Spleen (tissue), 11 donors: ENCODE measurements at regions not wholly inside any gene's neighbourhood (a gene's known extent, or its start where the extent isn't known, plus 50 kb on each side); places are given as distances from the start of the nearest gene placed in this dataset.
"Not testable (repeated sequence)": the region's sequence is repeated elsewhere in the genome, so short reads cannot be mapped to it uniquely, and the experiment has no call there.

Experiments
- DNase-seq: peaks from one replicate; pipeline ENCODE4 v3.0.0-alpha.2; 2020
- H3K27ac ChIP-seq, 8 donors: fragments of 200-600 bp; sonication (generic) in 7 of 8; 1 replicate in 4 of 8; 2 replicates in 4 of 8; pipeline versions ENCODE4 v1.5.0 to v1.8.0; 2016 to 2021; ENCODE audit warnings: inconsistent platforms in 4 of 8, mild to moderate bottlenecking in 4 of 8, moderate library complexity in 1 of 8
- H3K27me3 ChIP-seq, 7 donors: fragments of 200-600 bp; sonication (generic) in 6 of 7; replicated peaks in 1 of 7; 1 replicate in 4 of 7; 2 replicates in 3 of 7; pipeline versions ENCODE4 v1.5.0 to v1.8.0; 2016 to 2021; ENCODE audit warnings: inconsistent platforms in 3 of 7, mild to moderate bottlenecking in 1 of 7
- H3K36me3 ChIP-seq, 6 donors: fragments of 200-600 bp; sonication (generic) in 5 of 6; 1 replicate in 4 of 6; 2 replicates in 2 of 6; pipeline versions ENCODE4 v1.5.0 to v1.8.0; 2016 to 2021; ENCODE audit warnings: inconsistent platforms in 2 of 6
- H3K4me1 ChIP-seq, 6 donors: fragments of 200-600 bp; sonication (generic) in 5 of 6; 1 replicate in 3 of 6; 2 replicates in 3 of 6; pipeline versions ENCODE4 v1.5.0 to v1.8.0; 2016 to 2021; ENCODE audit warnings: inconsistent platforms in 3 of 6
- H3K4me3 ChIP-seq, 8 donors: fragments of 200-600 bp; sonication (generic) in 7 of 8; 1 replicate in 4 of 8; 2 replicates in 4 of 8; pipeline versions ENCODE4 v1.5.0 to v1.8.0; 2016 to 2021; ENCODE audit warnings: inconsistent platforms in 4 of 8, mild to moderate bottlenecking in 4 of 8, moderate library complexity in 2 of 8
- H3K9me3 ChIP-seq, 8 donors: fragments of 200-600 bp; sonication (generic) in 7 of 8; 1 replicate in 4 of 8; 2 replicates in 4 of 8; pipeline versions ENCODE4 v1.5.0 to v1.8.0; 2016 to 2021; ENCODE audit warnings: inconsistent platforms in 4 of 8
- POLR2A ChIP-seq, 3 donors: fragments of 450-650 bp; IDR thresholded peaks; one replicate each; pipeline ENCODE4 v1.5.1; 2017; ENCODE audit warnings: antibody characterized with exemption in 3 of 3, mild to moderate bottlenecking in 1 of 3
- POLR2AphosphoS5 ChIP-seq, 3 donors: sonication (generic); formaldehyde crosslinking; IDR thresholded peaks; one replicate each; pipeline ENCODE4 v1.5.1; 2017; ENCODE audit warnings: antibody characterized with exemption in 3 of 3
- WGBS, 5 donors: extraction: QIAGEN DNeasy Blood & Tissue Kit in 3 of 5; methylation state at CpG; one replicate each; pipeline versions ENCODE4 v1.1.5 to v1.1.7; 2013 to 2018; 5-methylcytosine and 5-hydroxymethylcytosine counted together
- intact Hi-C: fragments of 100-400 bp; cut with DNase I; formaldehyde crosslinking; loops from one replicate; pipeline ENCODE4 v1.15.0; 2023; ENCODE audit warnings: low total_unique reads
- TF ChIP-seq, protein P1 (sequence below), 11 experiments: fragments of 200-600 bp in 7 of 11; fragments of 450-650 bp in 4 of 11; sonication (generic) in 4 of 11; IDR thresholded peaks in 8 of 11; conservative IDR thresholded peaks in 3 of 11; 1 replicate in 7 of 11; 2 replicates in 4 of 11; pipeline versions ENCODE4 v1.4.0 to v1.8.0; 2016 to 2021; ENCODE audit warnings: antibody characterized with exemption in 11 of 11, inconsistent platforms in 4 of 11, mild to moderate bottlenecking in 1 of 11
- donor health status: healthy with polysubstance abuse.
- donor health status: DM: no; HTN: no; CAD: no; lungs with moderate emphysema.
- donor health status: DM: no; HTN: no; CAD: no.
- donor health status: Bipolar disorder and iron deficiency.
- donor health status: healthy.
- donor health status: DM: no; HTN: no; CAD: no.
- donor health status: DM: yes; HTN: yes; CAD: no.

DNA sequence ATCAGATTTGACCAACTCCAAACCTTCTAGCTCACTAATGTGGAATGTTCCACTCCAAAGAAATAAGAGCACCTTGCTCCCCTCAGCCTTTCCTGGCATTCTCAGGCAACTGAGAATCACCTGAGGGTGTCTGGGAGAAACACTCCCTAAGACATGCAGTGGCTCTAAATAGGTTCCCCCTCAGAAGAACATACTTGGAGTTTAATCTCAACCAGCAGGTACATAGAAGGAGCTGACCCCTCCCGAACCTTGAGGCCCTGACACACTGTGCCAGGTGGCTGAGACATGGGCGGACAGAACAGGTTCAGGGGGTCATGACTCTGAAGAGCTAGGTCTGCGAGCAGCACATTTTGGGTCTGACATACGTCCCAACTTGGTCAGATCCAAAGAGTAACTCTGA is 107.6 kb upstream of the MAP3K4 start:
- H3K4me3 ChIP-seq: no peak overlapping the region
- TF ChIP-seq, protein P1, sequence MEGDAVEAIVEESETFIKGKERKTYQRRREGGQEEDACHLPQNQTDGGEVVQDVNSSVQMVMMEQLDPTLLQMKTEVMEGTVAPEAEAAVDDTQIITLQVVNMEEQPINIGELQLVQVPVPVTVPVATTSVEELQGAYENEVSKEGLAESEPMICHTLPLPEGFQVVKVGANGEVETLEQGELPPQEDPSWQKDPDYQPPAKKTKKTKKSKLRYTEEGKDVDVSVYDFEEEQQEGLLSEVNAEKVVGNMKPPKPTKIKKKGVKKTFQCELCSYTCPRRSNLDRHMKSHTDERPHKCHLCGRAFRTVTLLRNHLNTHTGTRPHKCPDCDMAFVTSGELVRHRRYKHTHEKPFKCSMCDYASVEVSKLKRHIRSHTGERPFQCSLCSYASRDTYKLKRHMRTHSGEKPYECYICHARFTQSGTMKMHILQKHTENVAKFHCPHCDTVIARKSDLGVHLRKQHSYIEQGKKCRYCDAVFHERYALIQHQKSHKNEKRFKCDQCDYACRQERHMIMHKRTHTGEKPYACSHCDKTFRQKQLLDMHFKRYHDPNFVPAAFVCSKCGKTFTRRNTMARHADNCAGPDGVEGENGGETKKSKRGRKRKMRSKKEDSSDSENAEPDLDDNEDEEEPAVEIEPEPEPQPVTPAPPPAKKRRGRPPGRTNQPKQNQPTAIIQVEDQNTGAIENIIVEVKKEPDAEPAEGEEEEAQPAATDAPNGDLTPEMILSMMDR (IDR thresholded peaks at IDR 0.05 in 8 of 11, conservative IDR thresholded peaks at IDR 0.05 in 3 of 11): no peak
- no peak for TF ChIP-seq POLR2A (IDR thresholded peaks at IDR 0.05)
- no peak for TF ChIP-seq POLR2AphosphoS5 (IDR thresholded peaks at IDR 0.05)
- H3K9me3 ChIP-seq: peaks cover 0 to 8% (median 0%) of the 10 kb centered on the region in 8 donors
- H3K4me1 ChIP-seq: no peaks in the 10 kb centered on the region
- H3K36me3 ChIP-seq: no peaks in the 10 kb centered on the region
- DNase-seq: no peak
- no peaks in the 10 kb centered on the region for H3K27me3 ChIP-seq
- no peak overlapping the region for H3K27ac ChIP-seq
- 79 to 85% (median 81%) methylated on average over 4 of the region's 4 CpGs for WGBS, 5 donors
- intact Hi-C loops: no loop called here

DNA sequence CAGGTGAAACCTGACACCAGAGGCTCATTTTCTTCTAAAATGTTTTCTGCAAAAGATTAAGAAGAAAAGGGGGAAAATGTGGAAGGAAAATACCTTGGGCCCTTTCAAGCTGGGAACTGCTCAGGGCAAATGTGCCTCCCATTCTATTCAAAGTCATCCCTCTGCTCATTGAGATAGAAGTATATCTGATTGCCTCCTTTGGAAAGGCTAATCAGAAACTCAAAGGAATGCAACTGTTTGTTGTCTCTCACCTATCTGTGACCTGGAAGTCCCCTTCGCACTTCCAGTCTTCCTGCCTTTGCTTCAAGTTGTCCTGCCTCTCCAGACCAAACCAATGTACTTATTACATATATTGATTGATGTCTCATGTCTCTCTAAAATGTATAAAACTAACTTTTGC is 102.4 kb upstream of the MAP3K4 start:
- H3K4me3 ChIP-seq, H3K27me3 ChIP-seq, intact Hi-C loops, H3K4me1 ChIP-seq, DNase-seq, H3K9me3 ChIP-seq, H3K36me3 ChIP-seq, H3K27ac ChIP-seq: not testable (repeated sequence)
- 47 to 71% (median 56%) methylated on average over 1 of the region's 1 CpG for WGBS, 5 donors

DNA sequence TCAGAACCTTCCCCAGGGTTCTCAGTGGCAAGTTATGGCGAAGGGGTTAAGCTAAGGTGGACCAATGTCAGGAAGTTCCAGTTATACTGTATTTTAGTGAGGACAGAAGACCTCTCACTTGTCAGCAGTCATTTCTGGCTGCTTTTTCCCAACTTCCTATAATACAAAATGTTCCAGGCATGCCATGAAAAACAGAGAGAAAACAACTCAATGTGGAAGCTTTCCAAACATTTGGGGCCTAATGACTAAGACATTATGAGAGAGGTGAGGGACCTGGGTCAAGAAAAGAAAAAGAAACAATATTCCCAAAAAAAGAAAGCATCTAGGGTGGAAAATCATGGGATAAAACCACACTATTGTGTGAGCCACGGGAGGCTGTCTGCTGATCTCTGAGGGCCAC is 99.9 kb upstream of the MAP3K4 start:
- TF ChIP-seq POLR2AphosphoS5 (IDR thresholded peaks at IDR 0.05): no peak
- TF ChIP-seq POLR2A (IDR thresholded peaks at IDR 0.05): no peak
- Histone ChIP-seq H3K4me1 (no peaks in the 10 kb centered on the region), H3K27me3 (no peaks in the 10 kb centered on the region), H3K36me3 (no peaks in the 10 kb centered on the region), H3K27ac (no peak overlapping the region), H3K9me3 (peaks cover 0 to 8% (median 0%) of the 10 kb centered on the region in 8 donors), H3K4me3 (no peak overlapping the region)
- WGBS, 5 donors: 69 to 80% (median 78%) methylated on average over 2 of the region's 2 CpGs
- intact Hi-C loops: no loop called here
- no peak for DNase-seq

DNA sequence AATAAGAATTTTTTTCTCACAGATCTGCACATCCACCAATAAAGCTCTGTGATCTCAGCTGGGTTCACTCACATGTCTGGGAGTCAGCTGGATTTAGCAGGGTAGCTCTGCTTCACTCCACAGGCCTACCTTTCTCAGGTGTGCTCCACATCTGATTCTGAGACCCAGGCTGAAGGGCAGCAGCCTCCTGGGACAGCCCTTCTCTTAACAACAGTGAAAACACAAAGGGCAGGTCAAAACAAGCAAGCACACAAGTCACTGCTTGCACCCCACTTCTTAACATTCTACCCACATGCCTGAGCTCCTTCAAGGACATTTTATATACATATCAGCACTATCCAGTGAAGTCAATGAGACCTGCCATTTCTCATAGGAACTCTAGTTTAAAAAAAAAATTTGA is 96.0 kb upstream of the MAP3K4 start:
- intact Hi-C loops: no loop called here
- Histone ChIP-seq H3K36me3 (no peaks in the 10 kb centered on the region), H3K9me3 (no peaks in the 10 kb centered on the region), H3K27me3 (peaks cover 0 to 5% (median 0%) of the 10 kb centered on the region in 7 donors), H3K27ac (no peak overlapping the region), H3K4me3 (no peak overlapping the region), H3K4me1 (no peaks in the 10 kb centered on the region)
- DNase-seq: no peak
- TF ChIP-seq POLR2AphosphoS5 (IDR thresholded peaks at IDR 0.05) (no peak), POLR2A (IDR thresholded peaks at IDR 0.05) (no peak)
- TF ChIP-seq, protein P1 (IDR thresholded peaks at IDR 0.05 in 8 of 11, conservative IDR thresholded peaks at IDR 0.05 in 3 of 11): no peak

DNA sequence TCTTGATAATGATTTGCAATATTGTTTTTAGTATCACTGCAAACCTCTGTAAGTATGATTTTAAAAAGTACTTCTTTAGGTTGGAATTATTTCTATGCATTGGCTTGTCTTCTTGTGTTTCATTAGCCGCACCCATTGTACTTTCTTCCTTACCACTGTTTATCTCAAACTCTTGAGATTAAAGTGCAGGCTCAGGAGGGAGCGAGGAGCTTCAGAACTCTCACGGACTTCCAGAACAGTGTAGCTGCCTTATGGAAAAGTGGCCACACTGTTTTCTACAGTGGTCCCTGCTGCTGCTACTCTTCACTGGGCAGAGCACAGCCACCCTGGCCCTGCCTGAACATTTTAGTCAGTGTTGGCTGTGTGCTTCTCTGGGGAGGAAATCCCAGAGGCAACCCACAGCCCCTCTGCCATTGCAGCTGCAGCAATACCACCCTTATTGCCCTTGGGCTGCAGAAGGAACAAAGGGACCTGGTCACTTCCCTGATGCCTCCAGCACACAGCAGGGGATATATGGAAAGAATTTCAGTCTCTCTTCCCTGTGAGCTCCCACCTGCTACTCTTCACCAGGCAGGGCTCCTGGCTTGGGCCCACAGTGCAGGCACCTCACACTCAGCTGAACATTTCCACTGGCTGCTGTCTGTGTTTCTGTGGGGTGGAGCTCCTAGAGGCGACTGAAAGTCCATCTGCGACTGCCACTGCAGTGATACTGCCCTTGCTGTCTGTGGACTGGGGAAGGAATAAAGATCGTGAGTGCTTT is 91.7 kb upstream of the MAP3K4 start:
- Histone ChIP-seq H3K9me3 (no peaks in the 10 kb centered on the region), H3K4me3 (no peak overlapping the region), H3K36me3 (no peaks in the 10 kb centered on the region), H3K4me1 (no peaks in the 10 kb centered on the region), H3K27ac (no peak overlapping the region), H3K27me3 (peaks cover 0 to 11% (median 0%) of the 10 kb centered on the region in 7 donors)
- WGBS, 5 donors: 75 to 82% (median 78%) methylated on average over 6 of the region's 6 CpGs
- intact Hi-C loops: no loop called here
- no peak for TF ChIP-seq POLR2AphosphoS5 (IDR thresholded peaks at IDR 0.05)
- no peak for TF ChIP-seq POLR2A (IDR thresholded peaks at IDR 0.05)
- TF ChIP-seq, protein P1 (IDR thresholded peaks at IDR 0.05 in 8 of 11, conservative IDR thresholded peaks at IDR 0.05 in 3 of 11): no peak
- DNase-seq: no peak
